HG03039 (cell line): ENCODE measurements at regions not wholly inside any gene's neighbourhood (a gene's known extent, or its start where the extent isn't known, plus 50 kb on each side); places are given as distances from the start of the nearest gene placed in this dataset.
"Not testable (repeated sequence)": the region's sequence is repeated elsewhere in the genome, so short reads cannot be mapped to it uniquely, and the experiment has no call there.

Source experiments
- ATAC-seq: cut with Tn5 transposase; IDR thresholded peaks from one replicate; pipeline ENCODE4 v1.9.1; 2021; ENCODE audit warnings: mild to moderate bottlenecking, moderate library complexity; ENCODE audit not compliant: unreplicated experiment

GRCh38 chr12:116360579-116361413 is 83.3 kb upstream of the MED13L start:
- ATAC-seq: no peak

- no peak for ATAC-seq
Observed at GRCh38 chr12:116361414-116362223, 84.1 kb upstream of the MED13L start.

- ATAC-seq: no peak
Observed at GRCh38 chr12:116365114-116365513, 87.6 kb upstream of the MED13L start.

GRCh38 chr12:116365606-116366455 is 88.3 kb upstream of the MED13L start:
- ATAC-seq: no peak

- no peak for ATAC-seq
Observed at GRCh38 chr12:116366456-116366776, 88.9 kb upstream of the MED13L start.

- no peak for ATAC-seq
Observed at GRCh38 chr12:116366824-116367223, 89.3 kb upstream of the MED13L start.

GRCh38 chr12:116368196-116369194 is 91.0 kb upstream of the MED13L start:
- ATAC-seq: no peak

- ATAC-seq: no peak
Observed at GRCh38 chr12:116370004-116370404, 92.5 kb upstream of the MED13L start.

- no peak for ATAC-seq
Observed at GRCh38 chr12:116370886-116371580, 93.5 kb upstream of the MED13L start.

GRCh38 chr12:116372815-116373214 is 95.3 kb upstream of the MED13L start:
- ATAC-seq: no peak

- ATAC-seq: no peak
Observed at GRCh38 chr12:116373572-116374206, 96.2 kb upstream of the MED13L start.

GRCh38 chr12:116374207-116374606 is 96.7 kb upstream of the MED13L start:
- ATAC-seq: no peak

- no peak for ATAC-seq
Observed at GRCh38 chr12:116375278-116375842, 97.9 kb upstream of the MED13L start.

- no peak for ATAC-seq
Observed at GRCh38 chr12:116376354-116377193, 99.1 kb upstream of the MED13L start.

- ATAC-seq: not testable (repeated sequence)
Observed at GRCh38 chr12:116377194-116377571, 99.7 kb upstream of the MED13L start.

GRCh38 chr12:116378002-116378401 is 100.5 kb upstream of the MED13L start:
- ATAC-seq: no peak

GRCh38 chr12:116380108-116380507 is 102.6 kb upstream of the MED13L start:
- ATAC-seq: no peak

- ATAC-seq: not testable (repeated sequence)
Observed at GRCh38 chr12:116380740-116381139, 103.2 kb upstream of the MED13L start.
